ENCODE measurements at regions not wholly inside any gene's neighbourhood (a gene's known extent, or its start where the extent isn't known, plus 50 kb on each side); places are given as distances from the start of the nearest gene placed in this dataset.
A peak's percentile ranks its signal among the peaks of the same experiment; 100 is the strongest.

DNA sequence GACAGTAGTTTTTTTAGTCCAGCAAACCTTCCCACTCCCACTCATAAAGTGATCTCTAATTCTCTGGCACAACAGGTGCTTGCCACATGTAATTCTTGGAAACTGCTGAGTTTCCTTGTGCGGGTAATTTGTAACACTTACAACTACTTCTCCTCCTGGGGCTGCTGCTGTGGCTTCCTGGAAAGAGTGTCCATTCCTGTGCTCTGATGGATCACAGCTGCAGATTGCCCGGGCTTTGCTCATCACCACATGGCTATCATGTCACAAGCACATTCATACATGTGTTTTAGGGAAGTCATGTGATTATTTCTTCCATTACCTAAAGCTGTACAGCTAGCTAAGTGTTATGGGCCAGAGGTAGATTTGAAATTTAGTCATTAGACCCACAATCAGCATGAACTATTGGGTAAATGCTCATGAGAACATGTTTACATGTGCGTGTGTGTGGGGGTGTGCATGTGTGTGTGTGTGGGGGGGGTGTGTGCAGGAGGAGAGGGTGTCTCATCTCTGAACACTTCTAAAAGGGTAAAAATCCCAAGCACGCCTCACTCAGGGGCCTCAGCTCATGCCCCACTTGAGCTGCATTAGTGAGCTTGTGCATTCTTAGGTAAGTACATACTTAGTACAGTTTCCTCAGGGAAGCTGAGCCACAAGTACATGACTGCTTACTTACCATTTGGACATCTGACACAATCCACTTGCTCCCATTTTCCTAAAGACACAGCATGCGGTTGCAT is 118.1 kb upstream of the CCDC112 start:
- FAIRE-seq: no peak
- DNase-seq (ENCODE audit: low spot score in 2 of 2): no peak

DNA sequence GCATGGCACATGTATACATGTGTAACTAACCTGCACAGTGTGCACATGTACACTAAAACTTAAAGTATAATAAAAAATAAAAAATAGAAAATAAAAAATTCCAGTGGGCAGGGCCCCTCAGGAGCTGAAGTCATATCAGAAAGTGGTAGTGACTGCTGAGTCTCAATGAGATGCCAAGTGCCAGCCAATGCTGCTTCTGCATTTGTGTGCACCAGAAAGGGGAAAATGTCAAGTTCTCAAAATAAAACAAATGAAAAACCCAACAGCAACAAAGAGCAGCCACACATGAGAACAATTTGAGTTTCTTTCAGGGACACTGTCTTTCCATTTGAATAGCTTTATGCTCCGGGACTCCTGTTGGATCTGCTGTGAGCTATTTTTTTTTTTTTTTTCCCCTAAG is 117.2 kb upstream of the CCDC112 start:
- DNase-seq (ENCODE audit: low spot score in 2 of 2) (no peak), FAIRE-seq (no peak)

DNA sequence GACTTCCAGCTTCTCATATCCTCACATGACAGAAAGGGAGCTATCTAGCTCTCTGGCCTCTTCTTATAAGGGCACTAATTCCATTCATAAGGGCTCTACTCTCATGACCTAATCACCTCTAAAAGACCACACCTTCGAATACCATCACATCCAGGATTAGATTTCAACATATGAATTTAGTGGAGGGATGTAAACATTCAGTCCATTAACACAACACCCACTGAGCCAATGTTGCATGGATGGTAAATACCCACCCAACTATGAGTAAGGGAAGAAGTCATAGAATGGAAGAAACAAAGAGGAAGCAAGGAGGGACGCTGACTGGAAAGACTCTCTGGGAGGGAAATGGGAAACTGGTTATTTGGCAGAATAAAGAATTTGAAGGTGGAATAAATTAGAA is 112.6 kb upstream of the CCDC112 start:
- FAIRE-seq (no peak), DNase-seq (ENCODE audit: low spot score in 2 of 2) (no peak)

DNA sequence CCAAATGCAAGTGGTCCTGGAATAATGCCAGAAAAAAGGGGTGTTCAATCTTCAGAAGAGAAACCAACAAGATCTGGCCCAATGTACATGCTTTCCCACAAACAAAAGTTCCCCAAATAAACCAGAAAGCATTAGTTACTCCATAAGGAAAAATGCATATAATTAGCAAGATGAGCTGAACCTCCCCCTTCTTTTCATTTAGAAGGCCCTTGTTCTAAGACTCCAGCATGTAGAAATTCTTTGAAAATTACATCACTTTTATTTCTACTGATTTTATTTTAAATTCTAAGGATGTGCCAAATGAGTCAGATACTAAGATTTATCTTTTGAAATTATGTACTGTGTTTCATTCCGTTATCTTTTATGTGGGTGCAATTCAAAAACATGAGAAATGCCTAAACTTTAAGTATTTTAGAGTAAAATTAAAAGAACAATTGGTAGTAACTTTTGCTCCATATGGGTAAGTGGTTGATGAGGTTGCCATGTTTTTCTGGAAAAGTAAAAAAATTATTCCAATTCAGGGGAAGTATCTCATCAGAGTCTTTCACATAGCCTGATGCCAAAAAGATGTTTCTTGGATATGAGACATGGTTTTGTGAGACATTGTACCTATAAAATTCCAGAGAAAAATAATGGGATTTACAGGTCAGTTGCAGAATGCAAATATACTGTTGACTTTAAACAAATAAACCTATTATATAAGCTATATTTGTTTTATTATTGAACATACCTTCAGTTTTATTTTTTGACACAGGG is 106.5 kb upstream of the CCDC112 start:
- DNase-seq (ENCODE audit: low spot score in 2 of 2) (no peak), FAIRE-seq (no peak)

DNA sequence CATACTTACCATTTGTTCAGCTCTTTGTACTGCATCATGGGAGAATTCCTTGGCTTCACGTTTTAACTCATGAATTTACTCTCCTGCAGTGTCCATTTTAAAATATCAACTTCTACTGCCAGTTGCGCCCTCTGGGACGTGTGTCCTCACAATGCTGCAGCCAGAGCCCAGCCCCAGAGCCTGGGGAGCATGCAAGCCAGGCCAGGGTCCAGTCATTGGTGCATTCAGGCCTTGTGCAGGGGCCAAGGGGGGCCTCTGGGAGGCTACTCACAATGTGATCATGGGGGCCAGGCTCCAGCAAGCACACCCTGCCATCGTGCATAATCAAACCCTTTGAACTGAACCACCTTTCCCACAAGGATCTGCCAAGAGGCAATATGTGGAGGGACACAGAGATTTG is 105.6 kb upstream of the CCDC112 start:
- FAIRE-seq (no peak), DNase-seq (ENCODE audit: low spot score in 2 of 2) (no peak)

DNA sequence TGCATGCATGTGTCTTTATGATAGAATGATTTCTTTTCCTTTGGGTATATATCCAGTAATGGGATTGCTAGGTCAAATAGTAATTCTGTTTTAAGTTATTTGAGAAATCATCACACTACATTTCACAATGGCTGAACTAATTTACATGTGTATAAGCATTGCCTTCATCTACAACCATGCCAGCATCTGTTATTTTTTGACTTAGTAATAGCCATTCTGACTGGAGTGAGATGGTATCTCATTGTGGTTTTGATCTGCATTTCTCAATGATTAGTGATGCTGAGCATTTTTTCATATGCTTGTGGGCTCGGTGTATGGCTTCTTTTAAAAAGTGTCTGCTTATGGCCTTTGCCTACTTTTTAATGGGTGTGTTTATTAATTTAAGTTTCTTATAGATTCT is 102.3 kb upstream of the CCDC112 start:
- FAIRE-seq: no peak

DNA sequence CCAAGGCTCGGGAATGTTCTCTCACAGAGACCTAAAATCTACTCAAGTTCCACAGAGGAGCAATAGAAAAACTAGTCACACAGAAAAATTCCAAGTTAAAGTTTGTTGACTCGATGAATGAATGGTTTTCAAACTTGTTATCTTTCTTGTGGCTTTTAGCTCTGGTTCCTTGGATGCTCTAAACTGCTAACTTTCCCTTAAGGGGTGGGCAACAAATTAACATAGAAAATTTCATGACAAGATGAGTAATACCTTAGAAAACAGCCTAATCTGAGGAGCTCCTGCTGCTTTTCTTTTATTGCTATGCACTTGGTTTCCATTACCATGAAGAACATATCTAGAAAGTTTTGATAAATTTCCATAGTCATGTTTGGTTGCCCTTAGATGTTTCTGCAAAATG is 100.2 kb upstream of the CCDC112 start:
- FAIRE-seq (no peak), DNase-seq (ENCODE audit: low spot score in 2 of 2) (no peak)

More for the DNA sequence above, 102.3 kb upstream of the CCDC112 start:
- DNase-seq (ENCODE audit: low spot score in 2 of 2): no peak

DNA sequence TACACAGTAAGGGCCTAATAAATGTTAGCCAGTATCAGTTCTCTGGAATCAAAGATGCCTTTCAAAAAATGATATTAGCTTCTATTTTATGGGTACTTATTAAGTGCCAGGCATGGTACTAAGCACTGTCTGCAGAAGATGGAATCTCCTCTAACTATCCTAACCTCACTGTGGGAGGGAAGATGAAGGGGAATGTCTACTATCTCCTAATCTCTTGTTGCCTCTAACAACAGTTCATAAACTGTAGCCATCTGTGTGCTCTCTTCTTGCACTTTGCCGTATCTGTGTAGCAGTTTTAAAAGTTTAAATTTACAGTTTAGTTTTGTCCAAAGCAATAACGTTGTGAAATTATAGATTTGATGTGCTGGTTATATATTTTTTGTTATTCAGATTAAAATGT is 99.6 kb upstream of the CCDC112 start:
- peak; percentile 42 for FAIRE-seq
- DNase-seq (ENCODE audit: low spot score in 2 of 2): no peak

DNA sequence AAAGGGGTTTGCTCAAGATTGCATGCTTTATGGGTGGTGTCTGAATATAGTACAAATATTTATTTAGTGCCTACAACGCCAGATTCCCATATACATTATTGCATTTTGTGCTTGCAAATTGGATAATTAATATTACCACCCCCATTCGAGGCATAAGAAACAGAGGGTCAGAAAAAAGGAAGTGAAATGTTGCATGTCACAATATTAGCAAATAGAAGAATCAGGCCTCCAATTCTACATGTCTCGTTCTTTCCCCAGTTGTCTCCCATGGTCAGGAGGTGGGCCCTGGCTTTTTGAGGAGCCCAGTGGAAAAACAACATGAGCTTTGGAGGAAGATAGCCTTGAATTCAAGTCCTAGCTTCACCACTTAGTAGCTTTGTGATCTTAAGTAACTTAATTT is 98.1 kb upstream of the CCDC112 start:
- no peak for FAIRE-seq
- DNase-seq (ENCODE audit: low spot score in 2 of 2): no peak

DNA sequence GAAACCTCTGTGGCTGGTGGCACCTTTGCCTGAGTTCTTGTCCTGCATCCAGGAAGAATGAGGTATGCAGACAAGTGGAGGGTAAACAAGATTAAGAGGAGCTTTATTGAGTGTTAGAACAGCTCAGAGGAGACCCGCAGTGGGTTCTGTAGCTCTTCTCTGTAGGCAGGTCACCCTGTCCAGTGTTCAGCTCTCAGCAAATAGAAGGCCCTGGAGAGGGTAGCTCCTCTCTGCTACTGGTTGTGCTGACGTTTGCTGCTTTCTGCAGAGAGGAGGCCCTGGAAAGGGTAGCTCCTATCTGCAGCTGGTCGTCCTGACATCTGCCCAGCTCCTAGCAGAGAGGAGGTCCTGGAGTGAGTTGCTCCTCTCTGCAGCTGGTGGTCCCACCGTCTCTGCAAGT is 96.8 kb upstream of the CCDC112 start:
- FAIRE-seq (no peak), DNase-seq (ENCODE audit: low spot score in 2 of 2) (no peak)

DNA sequence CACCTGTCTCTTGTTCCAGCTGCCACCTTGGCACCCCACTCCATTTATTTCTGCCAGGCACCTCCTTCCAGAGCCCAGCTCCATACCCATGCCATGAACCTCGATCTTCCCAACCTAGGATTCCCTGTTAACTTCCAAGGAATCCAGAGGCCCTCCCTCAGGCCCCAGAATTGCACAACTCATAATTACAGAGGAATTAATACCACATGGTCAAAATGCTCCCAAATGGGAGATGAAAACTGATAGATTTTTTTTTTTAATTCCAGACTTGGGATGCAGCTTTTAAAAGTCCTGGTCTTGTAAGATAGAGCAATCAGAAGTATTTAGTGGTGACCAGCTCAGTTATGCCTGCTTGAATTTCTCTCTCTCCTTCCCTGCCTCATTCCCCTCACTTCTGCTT is 96.2 kb upstream of the CCDC112 start:
- no peak for FAIRE-seq

DNA sequence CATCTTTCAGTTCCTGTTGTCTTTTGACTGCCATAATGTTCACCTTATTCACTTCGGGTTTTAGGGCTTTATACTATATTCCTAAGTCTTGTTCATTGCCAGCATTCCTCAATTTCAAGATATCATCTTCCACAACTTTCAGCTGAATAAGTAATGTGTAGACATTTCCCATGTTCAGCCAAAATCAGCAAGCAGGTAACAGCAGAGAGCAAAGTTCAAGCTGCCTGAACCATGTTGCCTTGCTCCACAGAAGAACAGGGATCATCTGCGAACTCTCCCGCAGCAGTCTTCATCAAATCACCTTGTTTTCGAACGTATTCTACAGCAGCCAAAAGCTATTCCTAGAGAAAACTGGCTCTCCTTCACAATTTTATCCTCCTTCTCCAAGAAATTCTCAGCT is 95.3 kb upstream of the CCDC112 start:
- DNase-seq (ENCODE audit: low spot score in 2 of 2) (no peak), FAIRE-seq (no peak)

More for the DNA sequence above, 96.2 kb upstream of the CCDC112 start:
- DNase-seq (ENCODE audit: low spot score in 2 of 2): no peak

DNA sequence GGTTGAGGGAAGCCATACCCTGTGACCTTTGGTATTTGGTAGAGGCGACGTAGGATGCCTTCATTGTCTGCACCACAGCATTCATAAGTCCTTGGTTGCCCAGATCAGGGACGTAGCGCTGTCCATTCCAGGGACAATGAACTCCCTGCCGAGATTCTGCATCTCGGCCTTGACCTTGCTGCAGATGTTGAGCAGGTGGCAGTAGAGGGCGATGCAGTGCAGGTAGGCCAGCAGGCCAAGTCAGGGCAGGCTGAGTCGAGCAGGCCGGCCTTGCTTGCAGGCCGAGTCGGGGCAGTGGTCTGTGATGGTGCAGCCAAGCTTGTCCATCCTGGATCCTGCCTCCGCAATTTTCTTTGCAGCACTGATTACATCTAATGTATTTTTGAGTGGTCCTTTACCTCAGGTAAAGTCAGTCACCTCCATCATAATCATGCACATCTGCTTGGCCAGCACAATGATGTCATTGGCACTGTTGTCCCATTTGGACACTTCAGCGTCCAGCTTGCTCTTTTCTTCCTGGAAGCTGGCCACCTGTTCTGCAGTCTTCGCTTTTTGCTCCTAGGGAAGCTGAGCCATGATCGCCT is 93.4 kb upstream of the CCDC112 start:
- no peak for DNase-seq (ENCODE audit: low spot score in 2 of 2)
- FAIRE-seq: no peak

DNA sequence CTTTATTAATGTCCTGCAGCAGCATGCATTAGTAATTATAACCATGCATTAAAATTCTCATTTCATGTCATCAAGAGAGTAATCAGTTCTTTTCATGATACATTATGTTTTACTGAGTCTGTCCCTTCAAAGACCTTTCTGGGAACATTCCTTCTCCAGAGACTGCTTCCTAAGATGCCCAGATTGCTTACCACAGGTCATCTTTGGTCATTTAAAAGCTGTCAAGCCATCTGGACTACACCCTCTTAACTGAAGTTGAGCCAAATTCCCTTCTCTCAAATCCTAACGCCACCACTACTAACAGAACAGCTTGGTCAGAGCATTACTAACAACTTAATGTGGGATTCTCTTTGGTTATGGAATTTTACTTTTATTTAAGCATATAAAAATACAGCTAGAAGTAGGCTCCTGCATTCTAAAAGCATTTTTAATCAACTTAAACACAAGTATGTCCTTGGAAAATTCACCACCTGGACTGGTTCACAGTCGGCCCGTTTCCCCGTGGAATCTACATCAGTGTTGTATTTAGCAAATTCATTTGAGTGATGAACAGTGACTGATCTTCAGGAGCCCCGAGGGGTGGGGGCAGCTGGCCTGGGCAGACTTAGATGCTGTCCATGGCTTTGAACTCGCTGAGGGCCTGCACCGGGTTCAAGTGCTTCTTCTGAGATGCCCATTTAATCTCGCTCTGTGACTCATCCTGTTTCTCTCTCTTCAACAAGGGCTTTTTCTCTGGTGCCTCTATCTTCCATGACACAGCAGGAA is 92.8 kb upstream of the CCDC112 start:
- no peak for DNase-seq (ENCODE audit: low spot score in 2 of 2)
- FAIRE-seq: no peak

DNA sequence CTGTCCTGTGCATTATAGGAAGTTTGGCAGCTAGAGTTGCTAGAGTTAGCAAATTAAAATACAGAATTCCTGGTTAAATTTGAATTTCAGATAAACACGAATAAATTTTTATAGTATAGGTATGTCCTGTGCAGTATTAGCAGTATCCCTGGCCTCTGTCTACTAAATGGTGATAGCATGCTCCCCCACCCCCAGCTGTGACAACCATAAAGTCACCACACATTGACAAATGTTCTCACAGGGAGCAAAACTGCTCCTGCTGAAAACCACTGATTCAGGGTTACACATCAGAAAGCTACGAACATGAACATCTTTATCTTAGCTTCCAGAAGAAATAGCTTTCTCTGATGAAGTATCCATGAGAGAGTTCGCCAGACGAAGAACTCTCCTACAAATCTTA is 91.8 kb upstream of the CCDC112 start:
- no peak for DNase-seq (ENCODE audit: low spot score in 2 of 2)
- FAIRE-seq: no peak

DNA sequence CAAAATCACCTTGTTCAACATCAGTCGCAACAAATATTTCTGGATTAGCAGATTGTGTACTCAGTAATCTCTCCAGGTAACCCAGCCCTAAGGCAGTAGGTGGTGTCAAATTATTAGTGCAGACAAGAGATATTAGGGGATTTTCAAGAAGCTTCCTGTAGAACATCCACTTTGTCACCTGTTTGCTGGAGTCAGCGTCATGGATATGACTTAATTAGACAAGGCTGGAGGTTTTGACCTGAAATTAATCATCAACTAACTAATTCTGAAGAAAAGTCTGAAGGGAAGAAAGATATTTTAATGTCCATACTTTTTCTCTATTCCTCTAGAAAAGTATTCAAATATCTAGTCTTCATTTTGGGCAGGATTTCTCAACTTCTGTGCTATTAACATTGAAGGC is 91.4 kb upstream of the CCDC112 start:
- no peak for FAIRE-seq
- no peak for DNase-seq (ENCODE audit: low spot score in 2 of 2)

DNA sequence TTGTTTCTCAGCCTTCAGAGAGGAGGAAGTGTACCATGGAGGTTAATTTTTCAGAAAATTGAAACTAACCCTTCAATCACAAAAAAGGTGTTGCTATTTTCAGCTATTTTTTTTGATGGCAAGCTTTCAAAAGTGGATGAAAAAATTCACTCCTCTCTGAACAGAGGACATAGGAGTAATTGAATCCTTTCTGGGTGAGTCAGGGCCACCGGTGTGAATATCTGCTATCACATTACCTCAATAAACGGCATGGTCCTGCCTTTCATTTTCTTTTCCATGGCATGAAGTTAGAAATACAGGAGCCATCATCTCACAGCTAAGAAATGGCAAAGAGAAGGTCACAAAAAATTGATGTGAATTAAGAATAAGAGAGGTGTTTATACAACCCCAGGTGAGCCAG is 90.2 kb upstream of the CCDC112 start:
- no peak for FAIRE-seq
- no peak for DNase-seq (ENCODE audit: low spot score in 2 of 2)

DNA sequence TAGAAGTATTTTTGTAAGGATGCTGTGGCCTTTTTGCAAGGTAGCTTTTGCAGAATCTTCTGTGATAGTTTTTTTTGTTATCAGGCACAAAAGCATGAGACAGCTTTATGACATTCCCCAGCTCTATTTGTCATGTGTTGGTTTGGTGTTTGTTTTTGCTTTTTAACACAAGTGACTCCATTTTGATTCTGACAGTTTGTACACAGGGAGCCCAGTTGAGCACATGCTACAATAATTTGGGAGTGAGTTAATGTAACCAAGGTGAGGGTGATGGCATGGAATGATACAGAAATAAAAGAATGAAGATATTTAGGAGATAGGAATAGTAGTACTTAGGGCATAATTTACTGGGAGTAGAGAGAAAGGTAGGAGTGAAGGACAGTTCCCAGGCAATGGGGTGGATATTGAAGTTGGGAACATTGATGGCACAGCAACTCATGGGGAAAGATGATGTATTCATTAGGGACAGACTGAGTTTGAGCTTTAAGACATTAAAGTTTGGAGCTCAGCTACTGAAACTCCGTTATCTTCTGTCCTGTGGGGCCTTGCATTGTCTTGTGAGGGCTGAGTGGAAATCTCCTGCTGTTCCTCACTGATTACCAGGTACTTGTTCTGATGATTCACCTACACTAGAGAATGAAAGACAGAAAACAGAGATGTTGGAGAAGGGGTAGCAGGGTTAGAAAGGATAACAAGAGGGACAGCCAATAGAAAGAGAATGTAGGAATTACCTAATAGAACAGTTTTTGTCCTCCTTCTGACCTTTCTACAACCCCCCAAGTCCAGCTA is 88.3 kb upstream of the CCDC112 start:
- DNase-seq (ENCODE audit: low spot score in 2 of 2) (no peak), FAIRE-seq (no peak)

DNA sequence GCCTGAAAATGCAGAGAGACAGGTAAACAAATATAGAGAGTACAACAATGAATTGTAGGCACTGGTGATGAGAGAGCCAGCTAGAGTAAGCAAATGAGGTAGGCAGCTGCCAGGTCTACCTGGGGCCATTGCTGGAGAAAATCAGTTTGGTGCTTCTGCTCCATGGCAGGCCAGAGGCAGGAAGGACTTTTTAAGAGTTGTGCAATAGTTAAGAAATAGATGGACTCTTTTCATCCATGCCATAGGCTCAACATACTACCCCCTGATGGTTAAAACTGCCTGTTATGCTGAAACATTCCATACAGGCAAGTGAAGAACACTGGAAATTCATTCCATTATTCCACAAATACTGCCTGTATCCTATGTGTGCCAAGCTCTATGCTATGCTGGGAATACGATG is 86.5 kb upstream of the CCDC112 start:
- no peak for FAIRE-seq
- DNase-seq (ENCODE audit: low spot score in 2 of 2): no peak

DNA sequence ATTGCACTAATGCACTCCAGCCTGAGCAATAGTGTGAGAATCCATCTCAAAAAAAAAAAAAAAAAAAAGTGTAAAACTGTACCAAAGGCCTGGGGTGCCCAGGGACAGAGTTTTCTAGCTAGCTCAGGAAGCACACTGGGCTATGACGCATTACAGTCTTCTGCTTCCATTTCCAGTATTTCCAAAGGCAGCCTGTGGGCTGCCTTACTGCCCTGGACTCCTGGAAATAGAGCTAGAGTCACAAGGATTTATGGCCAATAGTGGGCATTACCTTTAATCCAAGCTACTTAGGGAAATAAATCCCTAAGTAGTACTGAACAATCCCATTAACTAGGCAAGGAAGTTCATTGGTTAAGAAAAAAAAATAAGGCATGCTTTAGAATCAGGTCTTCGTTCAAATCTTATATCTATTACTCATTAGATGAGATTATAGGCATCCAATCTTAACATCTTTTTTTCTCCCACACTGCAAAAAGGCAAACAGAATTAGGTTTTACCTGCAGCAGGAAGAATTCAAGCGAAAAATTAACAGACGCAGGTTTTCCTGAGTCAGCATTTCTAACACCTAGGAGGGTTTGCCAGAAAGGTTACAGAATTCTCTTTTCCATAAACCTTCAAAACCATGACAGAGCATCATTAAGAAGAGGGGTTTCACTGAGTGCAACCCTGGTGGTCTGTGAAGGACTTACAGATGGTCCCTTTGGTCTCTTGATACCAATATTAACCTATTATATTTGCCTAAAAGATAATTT is 85.6 kb upstream of the CCDC112 start:
- FAIRE-seq: no peak

More for the DNA sequence above, 85.6 kb upstream of the CCDC112 start:
- no peak for DNase-seq (ENCODE audit: low spot score in 2 of 2)

Measured in frontal cortex (tissue), 3 donors.